KMS-11 (cell line): ENCODE measurements at regions not wholly inside any gene's neighbourhood (a gene's known extent, or its start where the extent isn't known, plus 50 kb on each side); places are given as distances from the start of the nearest gene placed in this dataset.

Source experiments
- H2AFZ ChIP-seq: fragments of 200-600 bp; sonication (generic); 2 replicates; pipeline ENCODE4 v1.6.1; 2016; ENCODE audit warnings: antibody characterized with exemption, mixed run types, low read depth
- H3K27ac ChIP-seq: fragments of 200-600 bp; sonication (generic); 2 replicates; pipeline ENCODE4 v1.6.1; 2016; ENCODE audit warnings: mild to moderate bottlenecking, mixed run types
- H3K27me3 ChIP-seq: fragments of 200-600 bp; sonication (generic); 2 replicates; pipeline ENCODE4 v1.6.1; 2017; ENCODE audit warnings: mild to moderate bottlenecking, low read depth, mixed run types, moderate library complexity; ENCODE audit not compliant: insufficient read depth
- H3K36me3 ChIP-seq: fragments of 200-600 bp; sonication (generic); 2 replicates; pipeline ENCODE4 v1.6.1; 2017; ENCODE audit warnings: mild to moderate bottlenecking, mixed run types; ENCODE audit not compliant: insufficient read depth
- H3K4me1 ChIP-seq: fragments of 200-600 bp; sonication (generic); 2 replicates; pipeline ENCODE4 v1.6.1; 2016; ENCODE audit warnings: mild to moderate bottlenecking, low read depth, mixed run types; ENCODE audit not compliant: poor library complexity, severe bottlenecking
- H3K4me2 ChIP-seq: fragments of 200-600 bp; sonication (generic); 2 replicates; pipeline ENCODE4 v1.7.0; 2016; ENCODE audit warnings: mild to moderate bottlenecking, mixed run types
- H3K4me3 ChIP-seq: fragments of 200-600 bp; sonication (generic); IDR thresholded peaks from 2 replicates; pipeline ENCODE4 v1.6.1; 2017; ENCODE audit warnings: low read depth, low read length, mixed read lengths; ENCODE audit not compliant: insufficient read depth
- H3K79me2 ChIP-seq: fragments of 200-600 bp; sonication (generic); 2 replicates; pipeline ENCODE4 v1.6.1; 2016; ENCODE audit warnings: low read depth, mixed run types; ENCODE audit not compliant: insufficient read depth
- H3K9ac ChIP-seq: fragments of 200-600 bp; sonication (generic); 2 replicates; pipeline ENCODE4 v1.6.1; 2016; ENCODE audit warnings: mild to moderate bottlenecking, mixed run types
- H4K20me1 ChIP-seq: fragments of 200-600 bp; sonication (generic); 2 replicates; pipeline ENCODE4 v1.6.1; 2016; ENCODE audit warnings: mild to moderate bottlenecking, mixed run types; ENCODE audit not compliant: insufficient read depth
- CTCF ChIP-seq: fragments of 200-600 bp; sonication (generic); conservative IDR thresholded peaks from 2 replicates; pipeline ENCODE4 v1.6.1; 2017; ENCODE audit warnings: low read depth, mild to moderate bottlenecking, antibody characterized with exemption, low read length, moderate library complexity, mixed read lengths

GRCh38 chr4:34198966-34199365 lies 2045.3 kb downstream of the ARAP2 start:
- no peaks in the 10 kb centered on the region for H3K36me3 ChIP-seq
- no peak overlapping the region for H3K9ac ChIP-seq
- no peaks in the 10 kb centered on the region for H3K79me2 ChIP-seq
- H2AFZ ChIP-seq, result no peak overlapping the region
- H3K4me2 ChIP-seq, result no peak overlapping the region
- no peak overlapping the region for H3K27ac ChIP-seq
- no peak for TF ChIP-seq CTCF
- H3K27me3 ChIP-seq, result no peaks in the 10 kb centered on the region
- no peaks in the 10 kb centered on the region for H3K4me1 ChIP-seq
- H3K4me3 ChIP-seq, result no peak overlapping the region
- no peaks in the 10 kb centered on the region for H4K20me1 ChIP-seq

GRCh38 chr4:34200535-34200934 lies 2043.8 kb downstream of the ARAP2 start:
- Histone ChIP-seq H3K36me3 (no peaks in the 10 kb centered on the region), H3K9ac (no peak overlapping the region), H3K27ac (no peak overlapping the region), H3K4me3 (no peak overlapping the region), H3K27me3 (no peaks in the 10 kb centered on the region), H3K4me2 (no peak overlapping the region), H3K79me2 (no peaks in the 10 kb centered on the region), H3K4me1 (no peaks in the 10 kb centered on the region), H4K20me1 (no peaks in the 10 kb centered on the region), H2AFZ (no peak overlapping the region)
- no peak for TF ChIP-seq CTCF

- Histone ChIP-seq H3K27ac (no peak overlapping the region), H3K36me3 (no peaks in the 10 kb centered on the region), H4K20me1 (no peaks in the 10 kb centered on the region), H3K4me1 (no peaks in the 10 kb centered on the region), H3K4me2 (no peak overlapping the region), H2AFZ (no peak overlapping the region), H3K9ac (no peak overlapping the region), H3K79me2 (no peaks in the 10 kb centered on the region), H3K4me3 (no peak overlapping the region), H3K27me3 (no peaks in the 10 kb centered on the region)
- TF ChIP-seq CTCF, result no peak
Measured at GRCh38 chr4:34202154-34202553, 2042.2 kb downstream of the ARAP2 start.

- H3K79me2 ChIP-seq, result no peaks in the 10 kb centered on the region
- H3K4me2 ChIP-seq, result no peak overlapping the region
- no peak overlapping the region for H3K27ac ChIP-seq
- no peaks in the 10 kb centered on the region for H3K4me1 ChIP-seq
- no peaks in the 10 kb centered on the region for H3K27me3 ChIP-seq
- no peak overlapping the region for H3K4me3 ChIP-seq
- H4K20me1 ChIP-seq, result no peaks in the 10 kb centered on the region
- H3K9ac ChIP-seq, result no peak overlapping the region
- H3K36me3 ChIP-seq, result no peaks in the 10 kb centered on the region
- no peak overlapping the region for H2AFZ ChIP-seq
- TF ChIP-seq CTCF, result no peak
Measured at GRCh38 chr4:34220601-34221000, 2023.7 kb downstream of the ARAP2 start.

- Histone ChIP-seq H4K20me1 (no peaks in the 10 kb centered on the region), H3K79me2 (no peaks in the 10 kb centered on the region)
Measured at GRCh38 chr4:34221986-34222385, 2022.3 kb downstream of the ARAP2 start.

More at GRCh38 chr4:34221986-34222385, 2022.3 kb downstream of the ARAP2 start:
- no peak overlapping the region for H3K4me3 ChIP-seq
- H3K27me3 ChIP-seq, result no peaks in the 10 kb centered on the region
- H3K27ac ChIP-seq, result no peak overlapping the region
- H3K4me2 ChIP-seq, result no peak overlapping the region
- no peak overlapping the region for H3K9ac ChIP-seq
- no peaks in the 10 kb centered on the region for H3K36me3 ChIP-seq
- no peaks in the 10 kb centered on the region for H3K4me1 ChIP-seq
- no peak for TF ChIP-seq CTCF
- no peak overlapping the region for H2AFZ ChIP-seq
